HL-60 (cell line): ENCODE measurements at regions not wholly inside any gene's neighbourhood (a gene's known extent, or its start where the extent isn't known, plus 50 kb on each side); places are given as distances from the start of the nearest gene placed in this dataset.

Experiments used
- DNase-seq, 2 experiments: peaks; one replicate each; pipeline ENCODE4 v3.0.0-alpha.2; 2010 to 2020; ENCODE audit warnings: low read depth in 1 of 2, low spot score in 1 of 2
- H3K27ac ChIP-seq: fragments of 250-450 bp; sonication (Bioruptor Pico); replicated peaks from 2 replicates; pipeline ENCODE4 v1.5.1; 2020; ENCODE audit warnings: mild to moderate bottlenecking, moderate library complexity
- H3K27me3 ChIP-seq: fragments of 250-450 bp; sonication (Bioruptor Pico); 2 replicates; pipeline ENCODE4 v1.5.1; 2021; ENCODE audit warnings: mild to moderate bottlenecking, moderate library complexity; ENCODE audit not compliant: insufficient read depth, poor library complexity, severe bottlenecking
- H3K4me3 ChIP-seq: replicated peaks from 2 replicates; pipeline ENCODE4 v1.5.1; 2011; ENCODE audit warnings: mild to moderate bottlenecking, control low read depth, low read length; ENCODE audit not compliant: insufficient read depth
- CTCF ChIP-seq: IDR thresholded peaks from one replicate; pipeline ENCODE4 v1.5.1; 2011; ENCODE audit warnings: low read length, control low read depth, inconsistent platforms; ENCODE audit not compliant: insufficient read depth
- GABPA ChIP-seq: IDR thresholded peaks from 2 replicates; pipeline ENCODE4 v1.6.1; 2012; ENCODE audit warnings: low read depth
- POLR2AphosphoS5 ChIP-seq: IDR thresholded peaks from 2 replicates; pipeline ENCODE4 v1.6.1; 2012; ENCODE audit warnings: low read depth
- REST ChIP-seq: IDR thresholded peaks from 2 replicates; pipeline ENCODE4 v1.6.1; 2012; ENCODE audit warnings: low read depth; ENCODE audit not compliant: insufficient replicate concordance
- SPI1 ChIP-seq: IDR thresholded peaks from 2 replicates; pipeline ENCODE4 v1.6.1; 2012; ENCODE audit warnings: low read depth, mild to moderate bottlenecking, borderline replicate concordance

GRCh38 chr13:52949742-52950141, 78.9 kb upstream of the OLFM4 start:
- Histone ChIP-seq H3K27me3 (no peaks in the 10 kb centered on the region), H3K27ac (no peak overlapping the region), H3K4me3 (no peak overlapping the region)
- TF ChIP-seq REST (no peak), GABPA (no peak), POLR2AphosphoS5 (no peak), CTCF (no peak), SPI1 (no peak)
- DNase-seq = no peak

- Histone ChIP-seq H3K4me3 (no peak overlapping the region), H3K27me3 (no peaks in the 10 kb centered on the region), H3K27ac (no peak overlapping the region)
- no peak for DNase-seq
- TF ChIP-seq GABPA = no peak
- TF ChIP-seq REST = no peak
- TF ChIP-seq CTCF = no peak
- no peak for TF ChIP-seq POLR2AphosphoS5
- no peak for TF ChIP-seq SPI1
Observed at GRCh38 chr13:52949044-52949443, 79.6 kb upstream of the OLFM4 start.

- TF ChIP-seq SPI1 = peak; percentile 23; the same call in 1 of the 2 replicates
- TF ChIP-seq GABPA = no peak
- TF ChIP-seq CTCF = no peak
- no peak for TF ChIP-seq POLR2AphosphoS5
- Histone ChIP-seq H3K27me3 (no peaks in the 10 kb centered on the region), H3K4me3 (no peak overlapping the region), H3K27ac (no peak overlapping the region)
- peak in 1 of 2 experiments; percentile 33 for DNase-seq
Observed at GRCh38 chr13:52947921-52948373, 80.7 kb upstream of the OLFM4 start.

GRCh38 chr13:52945348-52945747, 83.3 kb upstream of the OLFM4 start:
- Histone ChIP-seq H3K4me3 (no peak overlapping the region), H3K27me3 (no peaks in the 10 kb centered on the region), H3K27ac (no peak overlapping the region)
- peak in 1 of 2 experiments; percentile 71 for DNase-seq
- TF ChIP-seq SPI1 = peak; percentile 59; the same call in 1 of the 2 replicates
- no peak for TF ChIP-seq GABPA
